Thyroid gland (tissue), 4 donors: ENCODE measurements at regions not wholly inside any gene's neighbourhood (a gene's known extent, or its start where the extent isn't known, plus 50 kb on each side); places are given as distances from the start of the nearest gene placed in this dataset.
A peak's percentile ranks its signal among the peaks of the same experiment; 100 is the strongest.

ENCODE experiments used
- DNase-seq, 2 donors: peaks; one replicate each; pipeline ENCODE4 v3.0.0-alpha.2; 2019
- H3K27ac ChIP-seq, 3 donors: fragments of 200-600 bp; sonication (generic); 1 replicate in 2 of 3; 2 replicates in 1 of 3; pipeline ENCODE4 v1.5.1; 2016 to 2019; ENCODE audit warnings: mild to moderate bottlenecking in 1 of 3, moderate library complexity in 1 of 3
- H3K27me3 ChIP-seq: fragments of 200-600 bp; sonication (generic); one replicate; pipeline ENCODE4 v1.5.1; 2019
- H3K36me3 ChIP-seq, 2 donors: fragments of 200-600 bp; sonication (generic); one replicate each; pipeline ENCODE4 v1.5.1; 2016 to 2019
- H3K4me1 ChIP-seq, 2 donors: fragments of 200-600 bp; sonication (generic); one replicate each; pipeline ENCODE4 v1.5.1; 2017 to 2019
- H3K4me3 ChIP-seq, 3 donors: fragments of 200-600 bp; sonication (generic); replicated peaks in 1 of 3; 1 replicate in 2 of 3; 2 replicates in 1 of 3; pipeline ENCODE4 v1.5.1; 2016; ENCODE audit warnings: mild to moderate bottlenecking in 1 of 3
- H3K9me3 ChIP-seq: fragments of 200-600 bp; sonication (generic); one replicate; pipeline ENCODE4 v1.5.1; 2017
- POLR2A ChIP-seq, 2 donors: fragments of 450-650 bp; IDR thresholded peaks; one replicate each; pipeline ENCODE4 v1.6.1; 2017; ENCODE audit warnings: antibody characterized with exemption in 2 of 2, mild to moderate bottlenecking in 2 of 2, moderate library complexity in 1 of 2
- WGBS, 2 donors: methylation state at CpG; one replicate each; pipeline ENCODE4 v1.1.5; 2017; 5-methylcytosine and 5-hydroxymethylcytosine counted together
- intact Hi-C: fragments of 100-400 bp; cut with DNase I; formaldehyde crosslinking; loops from one replicate; pipeline ENCODE4 v1.15.1; 2023
- TF ChIP-seq, protein P1 (sequence below), 6 experiments: fragments of 200-600 bp in 3 of 6; fragments of 450-650 bp in 3 of 6; sonication (generic) in 3 of 6; IDR thresholded peaks; one replicate each; pipeline ENCODE4 v1.5.1; 2016 to 2019; ENCODE audit warnings: antibody characterized with exemption in 6 of 6, mild to moderate bottlenecking in 2 of 6, inconsistent platforms in 1 of 6, moderate library complexity in 1 of 6

DNA sequence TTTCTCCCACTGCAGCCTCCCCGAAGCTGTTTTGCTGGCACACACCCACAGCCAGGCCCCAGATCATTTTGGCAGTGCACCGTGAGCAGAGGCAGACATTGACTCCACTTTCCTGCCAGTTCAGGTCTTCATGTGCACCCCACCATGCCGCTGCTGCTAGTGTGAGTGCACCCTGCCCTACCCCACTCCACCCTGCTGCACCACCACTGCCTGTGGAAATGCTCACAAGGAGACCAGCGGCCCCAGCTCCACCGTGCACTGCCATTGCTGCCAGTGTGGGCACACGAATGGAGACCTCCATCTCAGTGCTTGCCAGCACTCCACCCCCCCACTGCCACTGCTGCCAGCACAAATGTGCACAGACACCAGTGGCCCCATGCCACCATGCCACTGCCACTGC, 277.6 kb upstream of the ZC4H2 start:
- H3K4me3 ChIP-seq = no peak overlapping the region
- TF ChIP-seq, protein P1, sequence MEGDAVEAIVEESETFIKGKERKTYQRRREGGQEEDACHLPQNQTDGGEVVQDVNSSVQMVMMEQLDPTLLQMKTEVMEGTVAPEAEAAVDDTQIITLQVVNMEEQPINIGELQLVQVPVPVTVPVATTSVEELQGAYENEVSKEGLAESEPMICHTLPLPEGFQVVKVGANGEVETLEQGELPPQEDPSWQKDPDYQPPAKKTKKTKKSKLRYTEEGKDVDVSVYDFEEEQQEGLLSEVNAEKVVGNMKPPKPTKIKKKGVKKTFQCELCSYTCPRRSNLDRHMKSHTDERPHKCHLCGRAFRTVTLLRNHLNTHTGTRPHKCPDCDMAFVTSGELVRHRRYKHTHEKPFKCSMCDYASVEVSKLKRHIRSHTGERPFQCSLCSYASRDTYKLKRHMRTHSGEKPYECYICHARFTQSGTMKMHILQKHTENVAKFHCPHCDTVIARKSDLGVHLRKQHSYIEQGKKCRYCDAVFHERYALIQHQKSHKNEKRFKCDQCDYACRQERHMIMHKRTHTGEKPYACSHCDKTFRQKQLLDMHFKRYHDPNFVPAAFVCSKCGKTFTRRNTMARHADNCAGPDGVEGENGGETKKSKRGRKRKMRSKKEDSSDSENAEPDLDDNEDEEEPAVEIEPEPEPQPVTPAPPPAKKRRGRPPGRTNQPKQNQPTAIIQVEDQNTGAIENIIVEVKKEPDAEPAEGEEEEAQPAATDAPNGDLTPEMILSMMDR (IDR thresholded peaks at IDR 0.05) = no peak
- TF ChIP-seq POLR2A (IDR thresholded peaks at IDR 0.05) = no peak
- no peaks in the 10 kb centered on the region for H3K27me3 ChIP-seq
- intact Hi-C loops = no loop called here
- H3K27ac ChIP-seq = no peak overlapping the region
- no peaks in the 10 kb centered on the region for H3K36me3 ChIP-seq
- no peaks in the 10 kb centered on the region for H3K4me1 ChIP-seq
- WGBS, 2 donors = 92 to 100% methylated on average over 1 to 2 of the region's 6 CpGs
- no peak for DNase-seq
- no peaks in the 10 kb centered on the region for H3K9me3 ChIP-seq

DNA sequence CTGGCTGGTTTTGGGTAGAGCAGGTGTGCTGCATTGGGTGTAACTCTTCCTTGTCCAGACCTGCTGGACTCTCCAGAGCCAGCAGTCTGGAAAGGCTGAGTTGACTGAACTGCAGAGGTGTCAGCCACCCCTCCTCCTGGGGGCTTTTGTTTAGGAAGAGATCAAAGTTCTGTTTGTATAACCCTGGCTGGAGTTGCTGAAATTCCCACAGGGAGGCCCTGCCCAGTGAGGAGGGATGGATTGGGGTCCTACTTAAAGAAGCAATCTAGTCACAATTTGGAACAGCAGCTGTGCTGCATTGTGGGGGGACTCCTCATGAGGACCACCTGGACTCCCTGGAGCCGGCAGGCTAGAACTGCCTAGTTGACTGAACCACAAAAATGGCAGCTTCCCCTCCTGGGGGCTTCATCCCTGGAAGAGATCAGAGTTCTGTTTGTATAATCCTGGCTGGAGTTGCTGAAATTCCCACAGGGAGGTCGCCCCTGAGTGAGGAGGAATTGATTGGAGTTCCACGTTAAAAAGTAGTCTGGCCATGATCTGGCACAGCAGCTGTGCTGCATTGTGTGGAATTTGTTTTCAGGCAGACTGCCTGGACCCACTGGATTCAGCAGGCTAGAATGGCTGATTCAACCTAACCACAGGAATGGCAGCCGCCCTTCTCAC, 264.9 kb upstream of the ZC4H2 start:
- Histone ChIP-seq H3K27ac (no peak overlapping the region), H3K27me3 (no peaks in the 10 kb centered on the region), H3K9me3 (no peaks in the 10 kb centered on the region), H3K4me3 (no peak overlapping the region), H3K36me3 (no peaks in the 10 kb centered on the region), H3K4me1 (no peaks in the 10 kb centered on the region)
- intact Hi-C loops = no loop called here
- 34% methylated on average over 3 of the region's 4 CpGs; no CpG with 5 or more reads in 1 of the 2 donors for WGBS, 2 donors
- TF ChIP-seq POLR2A (IDR thresholded peaks at IDR 0.05) = no peak
- TF ChIP-seq, protein P1 (IDR thresholded peaks at IDR 0.05) = no peak
- no peak for DNase-seq

DNA sequence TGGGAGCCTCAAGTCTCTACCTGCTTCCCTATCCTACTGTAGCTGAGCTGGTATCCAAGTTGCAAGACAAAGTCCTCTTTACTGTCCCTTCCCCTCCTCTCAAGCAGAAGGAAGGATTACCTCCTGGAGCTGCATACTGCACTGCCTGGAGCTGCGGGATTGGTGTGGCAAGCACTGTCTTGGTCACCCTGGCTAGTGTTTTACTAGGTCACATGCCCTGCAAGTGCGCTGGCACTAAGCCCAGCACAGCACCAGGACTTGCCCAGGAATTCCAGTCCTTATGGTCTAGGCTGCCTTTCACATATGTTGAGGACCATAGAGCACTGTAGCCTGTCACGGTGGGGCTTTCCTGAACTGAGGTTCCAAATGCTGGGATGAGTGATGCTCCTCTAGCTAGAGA, 227.3 kb upstream of the ZC4H2 start:
- no peaks in the 10 kb centered on the region for H3K27me3 ChIP-seq
- no peak for TF ChIP-seq POLR2A (IDR thresholded peaks at IDR 0.05)
- TF ChIP-seq, protein P1 (IDR thresholded peaks at IDR 0.05) = no peak
- WGBS, 2 donors = 50 to 67% methylated on average over 1 of the region's 3 CpGs
- H3K36me3 ChIP-seq = no peaks in the 10 kb centered on the region
- no peak for DNase-seq
- H3K4me3 ChIP-seq = no peak overlapping the region
- no peak overlapping the region for H3K27ac ChIP-seq
- no peaks in the 10 kb centered on the region for H3K9me3 ChIP-seq
- intact Hi-C loops = no loop called here
- H3K4me1 ChIP-seq = no peaks in the 10 kb centered on the region

DNA sequence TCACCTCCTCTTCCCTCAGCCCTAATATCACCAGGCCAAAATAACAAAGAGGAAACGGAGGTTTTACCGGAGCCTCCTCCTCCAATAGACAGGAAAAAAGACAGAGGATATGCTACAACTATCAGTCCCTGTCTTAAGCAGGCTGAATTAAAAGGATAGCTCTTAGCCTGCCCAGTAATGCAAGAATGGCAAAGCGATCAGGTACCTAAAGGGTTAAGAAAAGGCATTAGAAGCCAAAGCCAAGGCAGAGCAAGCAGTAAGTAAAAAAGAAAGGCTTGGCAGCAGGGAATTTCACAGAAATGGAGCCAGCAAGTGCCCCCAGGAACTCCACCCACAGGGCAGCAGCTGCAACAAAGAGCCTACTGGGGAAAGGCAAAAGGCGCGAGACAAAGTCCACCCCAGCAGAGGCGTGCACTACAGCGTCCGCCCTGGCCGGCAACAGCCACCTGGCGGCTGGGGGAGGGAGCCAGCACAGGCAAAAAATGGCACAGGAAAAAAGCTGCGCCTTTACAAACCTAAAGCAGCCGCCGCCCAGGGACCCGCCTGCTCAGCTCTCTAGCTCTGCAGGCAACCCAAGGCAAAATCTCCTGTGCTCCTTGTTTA, 220.6 kb upstream of the ZC4H2 start:
- H3K4me1 ChIP-seq = no peaks in the 10 kb centered on the region
- H3K27ac ChIP-seq = no peak overlapping the region
- no peak overlapping the region for H3K4me3 ChIP-seq
- peak; percentile 4 to 34 for DNase-seq
- intact Hi-C loops = no loop called here
- H3K27me3 ChIP-seq = no peaks in the 10 kb centered on the region
- WGBS, 2 donors = 3 to 12% methylated on average over 6 to 14 of the region's 14 CpGs
- no peaks in the 10 kb centered on the region for H3K9me3 ChIP-seq
- TF ChIP-seq POLR2A (IDR thresholded peaks at IDR 0.05) = no peak
- TF ChIP-seq, protein P1 (IDR thresholded peaks at IDR 0.05) = no peak
- no peaks in the 10 kb centered on the region for H3K36me3 ChIP-seq

DNA sequence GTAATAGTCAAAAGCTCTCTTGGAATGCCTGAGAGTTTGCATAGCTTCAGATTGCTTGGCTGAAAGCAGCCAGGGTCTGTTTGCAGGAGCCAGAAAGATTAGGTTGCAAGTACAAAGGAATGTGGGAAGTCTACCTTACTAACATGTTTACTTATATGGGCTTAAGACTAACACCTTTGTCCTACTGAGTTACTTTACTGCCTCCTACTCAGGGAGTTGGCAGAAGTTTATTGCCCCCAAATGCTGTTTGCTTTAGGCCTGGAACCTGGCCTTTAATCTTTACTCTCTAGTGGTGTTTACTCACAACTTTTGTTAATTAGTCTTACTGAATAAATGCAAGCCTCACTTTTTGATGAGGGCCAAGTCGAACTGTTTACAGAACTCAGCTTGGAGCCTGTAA, 219.4 kb upstream of the ZC4H2 start:
- Histone ChIP-seq H3K4me1 (no peaks in the 10 kb centered on the region), H3K27me3 (no peaks in the 10 kb centered on the region), H3K9me3 (no peaks in the 10 kb centered on the region), H3K4me3 (no peak overlapping the region), H3K36me3 (no peaks in the 10 kb centered on the region), H3K27ac (no peak overlapping the region)
- 20 to 56% methylated on average over 1 of the region's 1 CpG for WGBS, 2 donors
- no peak for DNase-seq
- TF ChIP-seq POLR2A (IDR thresholded peaks at IDR 0.05) = no peak
- TF ChIP-seq, protein P1 (IDR thresholded peaks at IDR 0.05) = no peak
- intact Hi-C loops = no loop called here
